ENCODE measurements at regions not wholly inside any gene's neighbourhood (a gene's known extent, or its start where the extent isn't known, plus 50 kb on each side); places are given as distances from the start of the nearest gene placed in this dataset.

DNA sequence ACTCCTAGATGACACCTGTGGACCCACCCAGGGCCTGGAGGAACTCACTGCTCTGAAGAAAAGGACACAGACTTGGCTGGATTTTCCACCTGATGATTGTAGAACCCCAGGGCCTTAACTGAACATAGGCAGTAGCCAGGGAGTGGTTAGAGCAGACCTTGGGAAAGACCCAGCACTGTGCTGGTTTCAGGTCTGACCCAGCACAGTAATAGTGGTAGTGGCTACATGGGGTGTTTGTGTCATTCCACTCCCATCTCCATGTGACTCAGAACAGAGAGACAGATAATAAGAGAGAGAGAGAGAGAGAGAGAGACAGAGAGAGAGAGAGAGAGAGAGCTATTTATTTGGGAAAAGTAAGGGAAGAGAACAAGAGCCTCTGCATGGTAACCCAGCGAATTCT is 239.1 kb upstream of the MEOX2 start:
- no peak for DNase-seq (ENCODE audit: low read depth in 2 of 2)

DNA sequence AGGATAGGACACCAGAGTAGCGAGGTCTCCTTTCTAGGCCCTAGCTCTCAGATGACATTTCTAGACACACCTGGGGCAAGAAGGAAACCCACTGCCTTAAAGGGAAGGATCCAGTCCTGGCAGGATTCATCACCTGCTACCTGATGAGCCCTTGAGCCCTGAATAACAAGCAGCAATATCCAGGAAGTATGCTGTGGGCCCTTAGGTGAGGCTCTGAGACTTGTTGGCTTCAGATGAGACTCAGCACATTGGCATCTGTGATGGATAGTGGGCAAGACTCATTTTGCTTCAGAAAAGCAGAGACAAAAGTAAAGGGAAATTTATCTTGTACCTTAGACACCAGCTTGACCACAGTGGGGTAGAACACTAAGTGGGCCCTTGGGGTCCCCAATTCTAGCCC is 238.4 kb upstream of the MEOX2 start:
- no peak for DNase-seq (ENCODE audit: low read depth in 2 of 2)
- Histone ChIP-seq H3K79me2 (ENCODE audit: control insufficient read depth, insufficient read depth, low read length) (no peaks in the 10 kb centered on the region), H3K4me1 (ENCODE audit: control insufficient read depth, extremely low read depth, insufficient read depth, low read length) (no peaks in the 10 kb centered on the region), H3K27me3 (ENCODE audit: control insufficient read depth, insufficient read depth, low read length) (no peaks in the 10 kb centered on the region), H3K36me3 (ENCODE audit: control insufficient read depth, insufficient read depth, low read length) (no peaks in the 10 kb centered on the region), H3K27ac (ENCODE audit: insufficient read depth, low read length) (no peak overlapping the region), H3K9ac (ENCODE audit: insufficient read depth, low read length) (no peak overlapping the region), H4K20me1 (ENCODE audit: control insufficient read depth, extremely low read depth, insufficient read depth, low read length) (no peaks in the 10 kb centered on the region), H3K4me2 (ENCODE audit: extremely low read depth, insufficient read depth, low read length) (no peak overlapping the region), H2AFZ (ENCODE audit: low read length) (no peak overlapping the region), H3K4me3 (replicated peaks in 1 of 4; ENCODE audit: control extremely low read depth in 1 of 4, insufficient read depth in 1 of 4, low read depth in 3 of 4, low read length in 4 of 4) (no peak overlapping the region), H3K9me3 (ENCODE audit: control insufficient read depth, insufficient read depth, low read depth, low read length) (no peaks in the 10 kb centered on the region)
- TF ChIP-seq, protein P1, sequence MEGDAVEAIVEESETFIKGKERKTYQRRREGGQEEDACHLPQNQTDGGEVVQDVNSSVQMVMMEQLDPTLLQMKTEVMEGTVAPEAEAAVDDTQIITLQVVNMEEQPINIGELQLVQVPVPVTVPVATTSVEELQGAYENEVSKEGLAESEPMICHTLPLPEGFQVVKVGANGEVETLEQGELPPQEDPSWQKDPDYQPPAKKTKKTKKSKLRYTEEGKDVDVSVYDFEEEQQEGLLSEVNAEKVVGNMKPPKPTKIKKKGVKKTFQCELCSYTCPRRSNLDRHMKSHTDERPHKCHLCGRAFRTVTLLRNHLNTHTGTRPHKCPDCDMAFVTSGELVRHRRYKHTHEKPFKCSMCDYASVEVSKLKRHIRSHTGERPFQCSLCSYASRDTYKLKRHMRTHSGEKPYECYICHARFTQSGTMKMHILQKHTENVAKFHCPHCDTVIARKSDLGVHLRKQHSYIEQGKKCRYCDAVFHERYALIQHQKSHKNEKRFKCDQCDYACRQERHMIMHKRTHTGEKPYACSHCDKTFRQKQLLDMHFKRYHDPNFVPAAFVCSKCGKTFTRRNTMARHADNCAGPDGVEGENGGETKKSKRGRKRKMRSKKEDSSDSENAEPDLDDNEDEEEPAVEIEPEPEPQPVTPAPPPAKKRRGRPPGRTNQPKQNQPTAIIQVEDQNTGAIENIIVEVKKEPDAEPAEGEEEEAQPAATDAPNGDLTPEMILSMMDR (conservative IDR thresholded peaks at IDR 0.05 in 1 of 2, IDR thresholded peaks at IDR 0.05 in 1 of 2; ENCODE audit: low read depth in 1 of 2, low read length in 2 of 2) = no peak
- TF ChIP-seq EZH2 (IDR thresholded peaks at IDR 0.05; ENCODE audit: low read length, missing control alignments) = no peak

More for the DNA sequence above, 239.1 kb upstream of the MEOX2 start:
- H4K20me1 ChIP-seq (ENCODE audit: control insufficient read depth, extremely low read depth, insufficient read depth, low read length) = no peaks in the 10 kb centered on the region
- H3K9ac ChIP-seq (ENCODE audit: insufficient read depth, low read length) = no peak overlapping the region
- no peaks in the 10 kb centered on the region for H3K9me3 ChIP-seq (ENCODE audit: control insufficient read depth, insufficient read depth, low read depth, low read length)
- no peaks in the 10 kb centered on the region for H3K36me3 ChIP-seq (ENCODE audit: control insufficient read depth, insufficient read depth, low read length)
- no peaks in the 10 kb centered on the region for H3K79me2 ChIP-seq (ENCODE audit: control insufficient read depth, insufficient read depth, low read length)
- H3K4me2 ChIP-seq (ENCODE audit: extremely low read depth, insufficient read depth, low read length) = no peak overlapping the region
- TF ChIP-seq EZH2 (IDR thresholded peaks at IDR 0.05; ENCODE audit: low read length, missing control alignments) = no peak
- TF ChIP-seq, protein P1 (conservative IDR thresholded peaks at IDR 0.05 in 1 of 2, IDR thresholded peaks at IDR 0.05 in 1 of 2; ENCODE audit: low read depth in 1 of 2, low read length in 2 of 2) = no peak
- H3K4me1 ChIP-seq (ENCODE audit: control insufficient read depth, extremely low read depth, insufficient read depth, low read length) = no peaks in the 10 kb centered on the region
- no peak overlapping the region for H2AFZ ChIP-seq (ENCODE audit: low read length)
- H3K4me3 ChIP-seq (replicated peaks in 1 of 4; ENCODE audit: control extremely low read depth in 1 of 4, insufficient read depth in 1 of 4, low read depth in 3 of 4, low read length in 4 of 4) = no peak overlapping the region
- no peaks in the 10 kb centered on the region for H3K27me3 ChIP-seq (ENCODE audit: control insufficient read depth, insufficient read depth, low read length)
- no peak overlapping the region for H3K27ac ChIP-seq (ENCODE audit: insufficient read depth, low read length)

DNA sequence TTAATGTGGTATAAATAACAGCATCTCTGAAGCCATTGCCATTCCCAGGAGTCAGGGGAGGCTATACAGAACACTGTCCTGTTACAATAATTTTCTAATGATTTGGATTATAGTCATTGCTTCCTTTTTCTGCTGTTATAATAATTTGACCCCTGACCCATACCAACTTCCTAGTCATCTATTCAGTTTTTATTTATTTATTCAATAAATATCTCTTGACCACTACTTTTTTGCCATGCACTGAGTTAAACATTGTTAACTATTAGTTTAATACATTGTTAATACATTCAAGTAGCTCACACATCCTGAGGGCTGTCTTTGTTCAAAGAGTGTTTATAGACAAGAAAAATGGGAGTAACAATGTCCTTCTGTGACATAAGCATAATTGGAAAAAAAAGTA is 235.5 kb upstream of the MEOX2 start:
- no peak overlapping the region for H3K4me3 ChIP-seq (replicated peaks in 1 of 4; ENCODE audit: control extremely low read depth in 1 of 4, insufficient read depth in 1 of 4, low read depth in 3 of 4, low read length in 4 of 4)
- H3K4me1 ChIP-seq (ENCODE audit: control insufficient read depth, extremely low read depth, insufficient read depth, low read length) = no peaks in the 10 kb centered on the region
- no peak overlapping the region for H3K9ac ChIP-seq (ENCODE audit: insufficient read depth, low read length)
- H4K20me1 ChIP-seq (ENCODE audit: control insufficient read depth, extremely low read depth, insufficient read depth, low read length) = no peaks in the 10 kb centered on the region
- no peak overlapping the region for H3K4me2 ChIP-seq (ENCODE audit: extremely low read depth, insufficient read depth, low read length)
- H3K79me2 ChIP-seq (ENCODE audit: control insufficient read depth, insufficient read depth, low read length) = no peaks in the 10 kb centered on the region
- no peaks in the 10 kb centered on the region for H3K9me3 ChIP-seq (ENCODE audit: control insufficient read depth, insufficient read depth, low read depth, low read length)
- H3K36me3 ChIP-seq (ENCODE audit: control insufficient read depth, insufficient read depth, low read length) = no peaks in the 10 kb centered on the region
- H3K27ac ChIP-seq (ENCODE audit: insufficient read depth, low read length) = no peak overlapping the region
- no peaks in the 10 kb centered on the region for H3K27me3 ChIP-seq (ENCODE audit: control insufficient read depth, insufficient read depth, low read length)
- DNase-seq (ENCODE audit: low read depth in 2 of 2) = peak in 1 of 2 donors; percentile 32
- TF ChIP-seq EZH2 (IDR thresholded peaks at IDR 0.05; ENCODE audit: low read length, missing control alignments) = no peak
- TF ChIP-seq, protein P1 (conservative IDR thresholded peaks at IDR 0.05 in 1 of 2, IDR thresholded peaks at IDR 0.05 in 1 of 2; ENCODE audit: low read depth in 1 of 2, low read length in 2 of 2) = no peak
- H2AFZ ChIP-seq (ENCODE audit: low read length) = no peak overlapping the region
